Tibial nerve (tissue), 4 donors: ENCODE measurements at regions not wholly inside any gene's neighbourhood (a gene's known extent, or its start where the extent isn't known, plus 50 kb on each side); places are given as distances from the start of the nearest gene placed in this dataset.

Source experiments
- DNase-seq, 2 donors: peaks; one replicate each; pipeline ENCODE4 v3.0.0-alpha.2; 2019; ENCODE audit warnings: low spot score in 2 of 2
- H3K27ac ChIP-seq, 4 donors: fragments of 200-600 bp; sonication (generic) in 3 of 4; one replicate each; pipeline ENCODE4 v1.5.1; 2017 to 2019; ENCODE audit warnings: mild to moderate bottlenecking in 1 of 4
- H3K27me3 ChIP-seq, 2 donors: fragments of 200-600 bp; sonication (generic) in 1 of 2; one replicate each; pipeline versions ENCODE4 v1.5.1 to v1.6.0; 2017 to 2019
- H3K36me3 ChIP-seq, 3 donors: fragments of 200-600 bp; sonication (generic); one replicate each; pipeline ENCODE4 v1.5.1; 2018 to 2019
- H3K4me1 ChIP-seq, 4 donors: fragments of 200-600 bp; sonication (generic) in 3 of 4; one replicate each; pipeline ENCODE4 v1.5.1; 2017 to 2019
- H3K4me3 ChIP-seq, 4 donors: fragments of 200-600 bp; sonication (generic) in 3 of 4; one replicate each; pipeline ENCODE4 v1.5.1; 2017 to 2019; ENCODE audit warnings: mild to moderate bottlenecking in 1 of 4, moderate library complexity in 1 of 4
- H3K9me3 ChIP-seq, 4 donors: fragments of 200-600 bp; sonication (generic) in 3 of 4; one replicate each; pipeline ENCODE4 v1.5.1; 2017 to 2019
- EP300 ChIP-seq, 2 donors: sonication (generic); formaldehyde crosslinking; IDR thresholded peaks; one replicate each; pipeline ENCODE4 v1.6.1; 2017; ENCODE audit warnings: antibody characterized with exemption in 2 of 2, mild to moderate bottlenecking in 1 of 2
- POLR2A ChIP-seq, 2 donors: fragments of 450-650 bp; IDR thresholded peaks; one replicate each; pipeline ENCODE4 v1.6.1; 2017; ENCODE audit warnings: antibody characterized with exemption in 2 of 2, mild to moderate bottlenecking in 2 of 2, moderate library complexity in 2 of 2
- WGBS, 2 donors: methylation state at CpG; one replicate each; pipeline ENCODE4 v1.1.5; 2018; 5-methylcytosine and 5-hydroxymethylcytosine counted together
- TF ChIP-seq, protein P1 (sequence below), 5 experiments: fragments of 200-600 bp in 3 of 5; fragments of 450-650 bp in 2 of 5; sonication (generic) in 3 of 5; IDR thresholded peaks; one replicate each; pipeline ENCODE4 v1.5.1; 2016 to 2019; ENCODE audit warnings: antibody characterized with exemption in 5 of 5, mild to moderate bottlenecking in 3 of 5, moderate library complexity in 2 of 5

DNA sequence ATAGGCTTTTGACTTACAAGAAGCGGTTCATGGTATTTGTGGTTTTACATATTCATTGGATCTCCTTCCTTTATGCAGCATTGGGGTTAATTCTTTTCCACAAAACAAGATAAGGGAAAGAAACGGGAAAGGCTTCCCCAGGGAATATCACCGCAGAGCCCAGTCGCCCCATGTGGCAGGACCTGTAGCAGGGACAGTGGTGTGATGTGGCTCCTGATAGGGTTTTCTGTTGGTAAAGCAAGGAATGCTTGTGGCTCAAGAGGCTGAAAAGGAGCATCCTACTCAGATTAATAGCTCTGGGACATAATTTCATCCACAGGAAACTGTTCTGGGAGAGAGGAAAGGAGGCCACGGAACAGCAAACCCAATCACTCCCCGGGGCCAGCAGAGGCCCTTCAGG lies 699.9 kb downstream of the MTRR start:
- no peaks in the 10 kb centered on the region for H3K9me3 ChIP-seq
- 64 to 67% methylated on average over 6 of the region's 6 CpGs for WGBS, 2 donors
- no peak overlapping the region for H3K27ac ChIP-seq
- TF ChIP-seq, protein P1, sequence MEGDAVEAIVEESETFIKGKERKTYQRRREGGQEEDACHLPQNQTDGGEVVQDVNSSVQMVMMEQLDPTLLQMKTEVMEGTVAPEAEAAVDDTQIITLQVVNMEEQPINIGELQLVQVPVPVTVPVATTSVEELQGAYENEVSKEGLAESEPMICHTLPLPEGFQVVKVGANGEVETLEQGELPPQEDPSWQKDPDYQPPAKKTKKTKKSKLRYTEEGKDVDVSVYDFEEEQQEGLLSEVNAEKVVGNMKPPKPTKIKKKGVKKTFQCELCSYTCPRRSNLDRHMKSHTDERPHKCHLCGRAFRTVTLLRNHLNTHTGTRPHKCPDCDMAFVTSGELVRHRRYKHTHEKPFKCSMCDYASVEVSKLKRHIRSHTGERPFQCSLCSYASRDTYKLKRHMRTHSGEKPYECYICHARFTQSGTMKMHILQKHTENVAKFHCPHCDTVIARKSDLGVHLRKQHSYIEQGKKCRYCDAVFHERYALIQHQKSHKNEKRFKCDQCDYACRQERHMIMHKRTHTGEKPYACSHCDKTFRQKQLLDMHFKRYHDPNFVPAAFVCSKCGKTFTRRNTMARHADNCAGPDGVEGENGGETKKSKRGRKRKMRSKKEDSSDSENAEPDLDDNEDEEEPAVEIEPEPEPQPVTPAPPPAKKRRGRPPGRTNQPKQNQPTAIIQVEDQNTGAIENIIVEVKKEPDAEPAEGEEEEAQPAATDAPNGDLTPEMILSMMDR (IDR thresholded peaks at IDR 0.05) = no peak
- TF ChIP-seq POLR2A (IDR thresholded peaks at IDR 0.05) (no peak), EP300 (IDR thresholded peaks at IDR 0.05) (no peak)
- H3K4me3 ChIP-seq = no peak overlapping the region
- H3K27me3 ChIP-seq = no peaks in the 10 kb centered on the region
- no peaks in the 10 kb centered on the region for H3K4me1 ChIP-seq
- H3K36me3 ChIP-seq = no peaks in the 10 kb centered on the region
- no peak for DNase-seq

DNA sequence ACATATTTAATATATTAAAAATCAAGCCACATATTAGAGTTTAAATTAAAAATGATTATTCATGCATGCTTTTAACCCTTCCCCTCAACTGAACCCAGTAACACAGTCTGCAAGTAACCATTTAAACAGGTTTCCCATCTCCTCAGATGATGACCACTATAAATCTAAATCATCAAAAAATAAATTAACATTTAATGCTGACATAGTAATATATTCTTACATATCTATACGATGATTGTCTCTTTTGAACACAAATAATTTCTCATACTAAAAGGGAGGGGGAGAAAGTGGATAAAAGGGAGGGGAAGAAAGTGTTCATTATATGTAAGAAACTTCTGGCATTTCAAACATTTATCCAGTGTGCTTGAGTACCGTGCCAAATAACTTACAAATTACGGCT lies 701.6 kb downstream of the MTRR start:
- WGBS, 2 donors = 36 to 41% methylated on average over 3 of the region's 3 CpGs
- no peak for TF ChIP-seq EP300 (IDR thresholded peaks at IDR 0.05)
- TF ChIP-seq, protein P1 (IDR thresholded peaks at IDR 0.05) = no peak

GRCh38 chr5:8576178-8576577 lies 707.2 kb downstream of the MTRR start:
- Histone ChIP-seq H3K4me1 (no peaks in the 10 kb centered on the region), H3K36me3 (no peaks in the 10 kb centered on the region), H3K27ac (no peak overlapping the region), H3K27me3 (no peaks in the 10 kb centered on the region), H3K4me3 (no peak overlapping the region), H3K9me3 (no peaks in the 10 kb centered on the region)
- 69 to 85% methylated on average over 10 of the region's 10 CpGs for WGBS, 2 donors
- DNase-seq = no peak
- TF ChIP-seq, protein P1 (IDR thresholded peaks at IDR 0.05) = no peak
- TF ChIP-seq EP300 (IDR thresholded peaks at IDR 0.05) (no peak), POLR2A (IDR thresholded peaks at IDR 0.05) (no peak)

More for the DNA sequence above, 701.6 kb downstream of the MTRR start:
- Histone ChIP-seq H3K9me3 (no peaks in the 10 kb centered on the region), H3K4me3 (no peak overlapping the region), H3K4me1 (no peaks in the 10 kb centered on the region), H3K36me3 (no peaks in the 10 kb centered on the region), H3K27ac (no peak overlapping the region), H3K27me3 (no peaks in the 10 kb centered on the region)
- no peak for DNase-seq

GRCh38 chr5:8577792-8578191 lies 708.8 kb downstream of the MTRR start:
- Histone ChIP-seq H3K27me3 (no peaks in the 10 kb centered on the region), H3K4me1 (no peaks in the 10 kb centered on the region), H3K36me3 (no peaks in the 10 kb centered on the region), H3K27ac (no peak overlapping the region), H3K9me3 (no peaks in the 10 kb centered on the region), H3K4me3 (no peak overlapping the region)
- no peak for DNase-seq
- no peak for TF ChIP-seq EP300 (IDR thresholded peaks at IDR 0.05)
- TF ChIP-seq, protein P1 (IDR thresholded peaks at IDR 0.05) = no peak
- no peak for TF ChIP-seq POLR2A (IDR thresholded peaks at IDR 0.05)
- WGBS, 2 donors = 71 to 72% methylated on average over 3 of the region's 3 CpGs

DNA sequence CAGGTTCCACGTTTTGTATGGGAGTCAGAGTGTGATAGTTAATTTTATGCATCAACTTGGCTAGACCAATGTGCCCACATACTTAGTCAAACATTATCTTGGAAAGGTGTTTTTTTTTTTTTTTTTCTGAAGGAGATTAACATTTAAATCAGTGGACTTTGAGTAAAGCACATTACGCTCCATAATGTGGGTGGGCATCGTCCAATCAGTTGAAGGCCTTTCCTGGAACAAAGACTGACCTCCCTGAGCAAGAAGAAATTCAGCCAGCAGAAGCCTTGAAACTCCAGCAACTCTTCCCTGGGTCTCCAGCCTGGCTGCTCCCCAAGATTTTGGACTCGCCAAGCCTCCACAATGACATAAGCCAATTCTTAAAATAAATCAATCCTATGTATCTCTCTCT lies 711.4 kb downstream of the MTRR start:
- WGBS, 2 donors = 65 to 85% methylated on average over 3 to 4 of the region's 4 CpGs

More for the DNA sequence above, 711.4 kb downstream of the MTRR start:
- Histone ChIP-seq H3K27me3 (no peaks in the 10 kb centered on the region), H3K9me3 (no peaks in the 10 kb centered on the region), H3K4me1 (no peaks in the 10 kb centered on the region), H3K27ac (no peak overlapping the region), H3K36me3 (no peaks in the 10 kb centered on the region), H3K4me3 (no peak overlapping the region)
- no peak for DNase-seq
- no peak for TF ChIP-seq POLR2A (IDR thresholded peaks at IDR 0.05)
- no peak for TF ChIP-seq EP300 (IDR thresholded peaks at IDR 0.05)
- TF ChIP-seq, protein P1 (IDR thresholded peaks at IDR 0.05) = no peak
